ENCODE measurements at regions not wholly inside any gene's neighbourhood (a gene's known extent, or its start where the extent isn't known, plus 50 kb on each side); places are given as distances from the start of the nearest gene placed in this dataset.
"Not testable (repeated sequence)": the region's sequence is repeated elsewhere in the genome, so short reads cannot be mapped to it uniquely, and the experiment has no call there.

- no peak for DNase-seq (ENCODE audit: low spot score)
Observed at GRCh38 chr16:29310852-29311314, 95.6 kb downstream of the NPIPB11 start.

DNA sequence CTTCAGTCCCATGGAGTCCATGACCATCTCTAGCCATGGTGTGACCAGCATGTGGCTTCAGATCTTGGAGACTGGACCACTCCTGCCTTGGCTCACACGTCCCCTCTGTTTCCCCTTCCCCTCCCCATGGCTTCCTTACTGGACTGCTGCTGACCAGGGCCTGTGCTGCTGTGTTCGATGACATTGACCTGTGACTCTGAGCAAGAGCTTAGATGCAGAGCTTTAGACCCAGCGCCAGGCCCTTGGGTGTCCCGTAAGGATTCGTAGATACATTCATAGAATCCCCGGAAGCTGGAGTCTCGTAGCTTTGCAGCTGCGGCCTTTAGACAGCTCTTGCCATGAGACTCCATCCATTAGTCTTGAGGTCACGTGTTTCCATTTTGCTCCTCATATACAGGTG, 96.3 kb downstream of the NPIPB11 start:
- not testable (repeated sequence) for DNase-seq (ENCODE audit: low spot score)

GRCh38 chr16:29309601-29310000, 96.9 kb downstream of the NPIPB11 start:
- not testable (repeated sequence) for DNase-seq (ENCODE audit: low spot score)

GRCh38 chr16:29308644-29309546, 97.6 kb downstream of the NPIPB11 start:
- no peak for DNase-seq (ENCODE audit: low spot score)

DNA sequence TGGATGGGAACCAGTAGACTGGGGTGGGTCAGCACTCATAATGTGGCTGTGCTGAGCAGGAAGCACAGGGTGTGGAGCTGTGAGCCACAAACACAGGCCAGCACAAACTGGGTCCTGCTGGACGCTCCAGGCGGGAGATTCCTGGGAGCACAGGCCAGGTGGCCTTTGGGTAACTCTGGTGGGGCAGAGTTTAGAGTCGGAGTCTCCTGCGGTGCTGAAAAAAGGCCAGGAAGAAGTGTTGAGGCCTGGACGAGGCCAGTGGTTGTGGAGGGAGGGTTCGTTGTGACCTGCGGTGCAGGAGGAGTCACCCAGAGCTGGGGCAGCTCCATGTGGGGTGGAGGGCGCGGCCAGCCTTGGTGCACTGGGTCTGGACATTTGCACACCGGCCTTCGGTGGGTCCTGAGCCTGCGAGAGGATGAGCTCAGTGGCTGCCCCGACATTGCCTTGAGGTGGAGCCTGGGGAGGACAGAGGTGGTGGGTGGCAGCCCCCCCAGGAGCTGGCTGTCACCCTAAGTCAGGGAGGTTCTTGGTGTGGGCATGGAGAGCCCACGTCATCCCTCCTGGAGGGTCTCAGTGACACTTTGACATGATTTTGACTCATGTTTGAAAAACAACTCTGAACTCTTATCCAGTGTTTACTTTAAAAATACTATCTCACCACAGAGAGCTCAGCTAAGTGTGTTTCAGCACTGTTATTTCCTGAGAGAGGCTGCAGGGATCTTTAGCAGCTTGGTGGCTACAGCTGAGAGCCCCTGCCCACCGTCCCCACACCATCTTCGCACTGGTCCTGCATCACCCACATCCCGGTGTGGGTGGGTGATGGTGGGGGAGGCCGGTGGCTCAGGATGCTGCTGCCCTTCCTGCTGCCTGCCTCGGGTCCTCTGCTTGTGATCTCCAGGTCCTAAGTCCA, 98.7 kb downstream of the NPIPB11 start:
- DNase-seq (ENCODE audit: low spot score): no peak

DNA sequence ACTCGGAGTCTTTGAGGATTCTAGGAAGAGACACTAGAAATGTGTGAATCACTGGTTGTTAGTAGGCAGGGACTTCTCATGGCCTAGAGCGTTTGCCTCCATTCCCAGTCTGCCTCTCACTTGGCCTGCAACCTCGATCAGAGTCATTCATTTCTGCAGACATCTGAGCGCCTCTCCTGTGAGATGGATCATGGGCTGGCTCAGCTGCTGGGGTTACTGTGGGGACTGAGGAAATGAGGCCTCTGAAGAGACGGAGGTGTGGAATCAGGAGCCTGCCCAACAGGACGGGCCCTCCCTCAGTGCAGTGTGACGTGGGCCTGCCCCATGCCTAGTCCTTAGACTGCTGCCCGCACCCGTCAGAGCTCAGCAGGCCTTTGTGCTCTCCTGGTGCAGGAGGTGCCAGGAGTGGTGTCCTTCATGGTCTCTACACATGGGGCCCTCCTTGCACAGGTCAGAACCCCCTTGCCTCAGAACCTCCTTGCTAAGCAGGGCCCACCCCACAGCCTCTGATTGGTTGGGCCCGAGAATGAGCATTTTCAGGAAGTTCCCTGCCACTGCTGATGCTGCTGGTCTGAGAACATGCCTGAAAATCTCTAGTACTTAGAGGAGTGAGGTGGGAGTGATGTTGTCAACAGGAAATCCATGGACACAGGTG, 99.4 kb downstream of the NPIPB11 start:
- no peak for DNase-seq (ENCODE audit: low spot score)

DNA sequence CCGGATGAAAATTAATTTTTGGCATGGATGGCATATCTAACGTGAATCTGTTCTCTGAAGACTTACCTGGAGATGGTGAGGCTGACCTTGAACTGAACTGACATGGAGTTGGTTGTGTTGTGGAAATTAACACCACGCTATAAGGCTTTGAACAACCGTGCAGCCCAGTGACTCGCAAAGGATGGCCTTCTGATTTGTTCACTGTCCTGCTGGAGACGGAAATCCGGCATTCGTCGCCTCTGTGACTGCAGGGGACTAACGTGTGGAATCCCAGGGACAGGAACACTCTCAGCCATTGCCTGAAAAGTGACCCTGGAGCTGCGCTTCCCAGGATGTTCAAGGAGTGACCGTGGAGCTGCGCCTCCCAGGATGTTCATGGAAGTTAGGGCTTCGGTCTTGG, 100.3 kb downstream of the NPIPB11 start:
- DNase-seq (ENCODE audit: low spot score): no peak

DNA sequence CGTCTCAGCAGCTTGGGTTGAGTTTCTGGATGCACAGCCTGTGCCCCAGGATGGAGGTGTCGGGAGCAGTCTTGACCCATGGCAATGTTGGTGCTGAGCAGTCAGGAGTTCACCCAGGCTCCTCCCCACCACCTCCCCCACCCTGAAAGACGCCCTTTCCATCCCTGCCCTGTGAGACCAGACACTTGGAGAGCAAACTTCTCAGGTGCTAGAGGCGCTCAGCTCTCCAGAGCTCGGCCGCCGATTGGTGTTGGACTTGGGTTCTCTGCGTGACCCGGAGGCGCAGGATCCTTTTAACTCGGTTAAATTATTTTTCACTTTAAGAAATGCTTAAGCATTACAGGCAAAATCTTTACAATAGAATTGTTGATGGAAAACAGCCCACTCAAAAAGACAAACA, 101.5 kb downstream of the NPIPB11 start:
- DNase-seq (ENCODE audit: low spot score): not testable (repeated sequence)

- no peak for DNase-seq (ENCODE audit: low spot score)
Observed at GRCh38 chr16:29304251-29304650, 102.3 kb downstream of the NPIPB11 start.

GRCh38 chr16:29303520-29303919, 103.0 kb downstream of the NPIPB11 start:
- DNase-seq (ENCODE audit: low spot score): no peak

GRCh38 chr16:29302976-29303375, 103.5 kb downstream of the NPIPB11 start:
- DNase-seq (ENCODE audit: low spot score): no peak

DNA sequence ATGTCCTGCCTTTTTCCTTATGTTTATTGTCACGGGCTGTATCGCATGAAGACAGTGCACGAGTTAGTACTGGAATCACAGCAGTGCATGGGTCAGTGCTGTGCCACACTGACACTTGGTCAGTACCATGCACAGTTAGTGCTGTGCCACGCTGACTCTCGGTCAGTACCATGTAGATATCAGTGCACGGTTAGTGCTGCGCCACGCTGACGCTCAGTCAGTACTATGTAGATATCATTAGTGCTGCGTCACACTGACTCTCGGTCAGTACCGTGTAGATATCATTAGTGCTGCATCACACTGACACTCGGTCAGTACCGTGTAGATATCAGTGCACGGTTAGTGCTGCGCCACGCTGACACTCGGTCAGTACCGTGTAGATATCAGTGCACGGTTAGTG, 104.1 kb downstream of the NPIPB11 start:
- DNase-seq (ENCODE audit: low spot score): not testable (repeated sequence)

DNA sequence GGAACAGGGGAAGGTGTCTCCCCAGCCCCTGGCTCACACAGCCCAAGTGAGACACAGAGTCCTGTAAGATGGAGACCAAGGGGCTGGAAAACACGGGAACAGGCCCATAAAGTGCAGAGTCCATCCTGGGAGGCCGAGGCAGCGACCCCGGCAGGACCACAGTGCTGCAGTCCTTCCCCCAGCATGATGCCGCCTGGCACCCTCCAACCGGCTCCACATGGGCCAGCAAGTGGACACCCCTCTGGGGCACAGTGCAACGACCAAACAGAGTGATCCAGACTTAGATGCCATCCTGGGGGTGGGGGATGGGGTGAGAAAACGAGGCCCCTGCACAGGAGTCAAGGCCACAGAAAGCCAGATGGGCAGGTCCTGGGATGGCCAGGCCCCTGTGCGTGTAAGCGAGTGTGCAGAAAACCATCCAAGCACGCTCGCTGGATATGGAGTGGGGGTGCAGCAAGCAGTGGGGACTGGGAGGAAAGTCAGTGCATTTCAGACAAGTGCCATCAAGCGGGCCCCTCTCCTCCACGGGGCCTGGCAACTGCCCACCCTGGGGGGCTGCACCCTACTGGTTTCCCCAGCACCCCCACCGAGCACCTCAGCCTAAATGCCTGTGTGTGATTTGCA, 104.7 kb downstream of the NPIPB11 start:
- not testable (repeated sequence) for DNase-seq (ENCODE audit: low spot score)

GRCh38 chr16:29300541-29301535, 105.7 kb downstream of the NPIPB11 start:
- not testable (repeated sequence) for DNase-seq (ENCODE audit: low spot score)

DNA sequence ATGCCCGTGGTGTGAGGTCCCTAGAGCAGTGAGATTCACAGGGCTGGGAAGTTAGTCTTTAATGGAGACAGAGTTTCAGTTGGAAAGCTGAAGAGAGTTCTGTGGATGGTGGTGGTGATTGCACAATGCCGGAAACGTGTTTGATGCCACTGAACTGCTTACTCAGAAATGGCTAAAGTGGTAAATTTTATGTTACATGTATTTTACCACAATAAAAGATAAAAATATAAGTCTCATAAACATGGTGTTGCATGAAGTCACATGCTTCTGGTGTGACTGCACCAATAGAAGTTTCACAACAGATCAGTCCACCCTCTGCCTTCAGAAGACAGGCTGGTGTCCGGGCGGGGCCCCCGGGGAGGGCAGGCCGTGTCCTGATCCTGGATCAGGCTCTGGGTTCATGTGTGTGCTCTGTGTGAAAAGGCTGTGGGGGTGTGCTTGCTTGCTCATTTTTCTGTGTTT, 106.5 kb downstream of the NPIPB11 start:
- not testable (repeated sequence) for DNase-seq (ENCODE audit: low spot score)

GRCh38 chr16:29298997-29299396, 107.5 kb downstream of the NPIPB11 start:
- not testable (repeated sequence) for DNase-seq (ENCODE audit: low spot score)

GRCh38 chr16:29298307-29298706, 108.2 kb downstream of the NPIPB11 start:
- DNase-seq (ENCODE audit: low spot score): not testable (repeated sequence)

- DNase-seq (ENCODE audit: low spot score): not testable (repeated sequence)
Observed at GRCh38 chr16:29297809-29298177, 108.7 kb downstream of the NPIPB11 start.

- DNase-seq (ENCODE audit: low spot score): not testable (repeated sequence)
Observed at GRCh38 chr16:29297144-29297808, 109.2 kb downstream of the NPIPB11 start.

DNA sequence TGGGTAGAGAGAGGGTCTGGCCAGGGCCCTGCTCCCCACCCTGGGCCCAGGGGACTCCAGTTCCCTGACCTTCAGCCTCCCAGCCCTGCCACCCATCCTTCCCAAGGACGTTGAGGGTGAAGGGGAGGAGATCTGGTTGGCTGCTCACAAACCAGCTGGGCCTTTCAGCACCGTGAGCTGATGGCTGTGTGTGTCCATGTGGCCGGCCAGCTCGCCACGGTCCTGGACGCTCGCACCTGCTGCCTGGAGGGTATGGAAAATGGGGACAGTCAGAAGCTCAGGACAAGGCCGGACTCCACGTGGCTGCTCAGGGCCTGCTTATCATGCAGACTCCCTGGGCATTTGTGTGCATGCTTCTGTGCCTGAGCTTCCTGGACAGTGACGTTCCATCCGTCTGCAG, 110.3 kb downstream of the NPIPB11 start:
- DNase-seq (ENCODE audit: low spot score): not testable (repeated sequence)

All from kidney tubule cell (primary cell).